HEK293 (cell line): ENCODE measurements at regions not wholly inside any gene's neighbourhood (a gene's known extent, or its start where the extent isn't known, plus 50 kb on each side); places are given as distances from the start of the nearest gene placed in this dataset.
A peak's percentile ranks its signal among the peaks of the same experiment; 100 is the strongest.

Experiments
- CTCF ChIA-PET: fragments of 350-600 bp; formaldehyde crosslinking; extraction: SDS; loops from one replicate; lab custom pipeline; 2021; ENCODE audit warnings: antibody characterized with exemption; lab: Yijun Ruan, JAX
- POLR2A ChIA-PET: fragments of 300-600 bp; formaldehyde crosslinking; extraction: SDS; loops from one replicate; lab custom pipeline; 2020; ENCODE audit warnings: antibody characterized with exemption, inconsistent platforms; lab: Yijun Ruan, JAX
- H3K27ac ChIP-seq: fragments of 200-500 bp; sonication (Bioruptor generic); 2 replicates; pipeline ENCODE4 v1.5.1; 2014; ENCODE audit warnings: low read depth, low read length, control low read depth, inconsistent platforms; ENCODE audit errors: extremely low read depth
- H3K36me3 ChIP-seq, 2 experiments: fragments of 200-500 bp in 1 of 2; sonication (Bioruptor generic) in 1 of 2; 1 replicate in 1 of 2; 2 replicates in 1 of 2; pipeline ENCODE4 v1.5.1; 2014 to 2017; ENCODE audit warnings: inconsistent platforms in 2 of 2, low read length in 2 of 2; ENCODE audit not compliant: control insufficient read depth in 2 of 2, insufficient read depth in 1 of 2
- H3K4me1 ChIP-seq: fragments of 200-500 bp; sonication (Bioruptor generic); 2 replicates; pipeline ENCODE4 v1.5.1; 2014; ENCODE audit warnings: mild to moderate bottlenecking, low read length, inconsistent platforms; ENCODE audit not compliant: control insufficient read depth, insufficient read depth
- H3K4me3 ChIP-seq: 2 replicates; pipeline ENCODE4 v1.5.1; 2011; ENCODE audit warnings: low read depth, mild to moderate bottlenecking, control low read depth, low read length, moderate library complexity
- H3K9me3 ChIP-seq: fragments of 200-500 bp; sonication (Bioruptor generic); 2 replicates; pipeline ENCODE4 v1.5.1; 2014; ENCODE audit warnings: low read depth, low read length, inconsistent platforms; ENCODE audit not compliant: control insufficient read depth, insufficient read depth
- HOXD13 ChIP-seq: sonication (generic); formaldehyde crosslinking; IDR thresholded peaks from 2 replicates; pipeline ENCODE4 v1.8.0; 2022; ENCODE audit warnings: missing genetic modification reagents, borderline replicate concordance
- IKZF3 ChIP-seq: fragments of 450-650 bp; IDR thresholded peaks from 2 replicates; pipeline ENCODE4 v1.5.0; 2018; ENCODE audit warnings: missing biosample characterization, mild to moderate bottlenecking, missing genetic modification characterization, moderate library complexity
- INSM2 ChIP-seq: fragments of 450-650 bp; formaldehyde crosslinking; IDR thresholded peaks from 2 replicates; pipeline ENCODE4 v1.5.1; 2016; ENCODE audit warnings: missing biosample characterization, missing genetic modification characterization
- KLF16 ChIP-seq: fragments of 450-650 bp; formaldehyde crosslinking; IDR thresholded peaks from 2 replicates; pipeline ENCODE4 v1.5.1; 2017; ENCODE audit warnings: missing biosample characterization, missing genetic modification characterization
- PRDM1 ChIP-seq: fragments of 450-650 bp; formaldehyde crosslinking; IDR thresholded peaks from 2 replicates; pipeline ENCODE4; 2016; ENCODE audit warnings: missing biosample characterization, missing genetic modification characterization
- ZBTB6 ChIP-seq: fragments of 450-650 bp; formaldehyde crosslinking; IDR thresholded peaks from 2 replicates; pipeline ENCODE4 v1.5.1; 2017; ENCODE audit warnings: missing biosample characterization, missing genetic modification characterization
- ZBTB7A ChIP-seq: fragments of 450-650 bp; formaldehyde crosslinking; IDR thresholded peaks from 2 replicates; pipeline ENCODE4 v1.5.1; 2016; ENCODE audit warnings: low read depth, missing biosample characterization, missing genetic modification characterization
- ZFP41 ChIP-seq: fragments of 450-650 bp; formaldehyde crosslinking; IDR thresholded peaks from 2 replicates; pipeline ENCODE4 v1.5.1; 2016; ENCODE audit warnings: missing biosample characterization, missing genetic modification characterization, borderline replicate concordance
- ZNF10 ChIP-seq: fragments of 450-650 bp; formaldehyde crosslinking; IDR thresholded peaks from 2 replicates; pipeline ENCODE4 v1.5.1; 2017; ENCODE audit warnings: missing biosample characterization, missing genetic modification characterization
- ZNF202 ChIP-seq: fragments of 450-650 bp; formaldehyde crosslinking; IDR thresholded peaks from 2 replicates; pipeline ENCODE4 v1.5.1; 2016; ENCODE audit warnings: missing biosample characterization, missing genetic modification characterization, borderline replicate concordance
- ZNF221 ChIP-seq: fragments of 450-650 bp; formaldehyde crosslinking; IDR thresholded peaks from 2 replicates; pipeline ENCODE4 v1.5.1; 2017; ENCODE audit warnings: missing biosample characterization, missing genetic modification characterization, borderline replicate concordance
- ZNF23 ChIP-seq: fragments of 450-650 bp; formaldehyde crosslinking; IDR thresholded peaks from 2 replicates; pipeline ENCODE4 v1.5.1; 2016; ENCODE audit warnings: missing biosample characterization, missing genetic modification characterization, borderline replicate concordance
- ZNF302 ChIP-seq: fragments of 450-650 bp; formaldehyde crosslinking; IDR thresholded peaks from 2 replicates; pipeline ENCODE4 v1.5.1; 2016; ENCODE audit warnings: missing biosample characterization, missing genetic modification characterization, low read depth
- ZNF37A ChIP-seq: fragments of 450-650 bp; IDR thresholded peaks from 2 replicates; pipeline ENCODE4 v1.5.1; 2018; ENCODE audit warnings: missing biosample characterization, missing genetic modification characterization
- ZNF521 ChIP-seq: fragments of 450-650 bp; formaldehyde crosslinking; IDR thresholded peaks from 2 replicates; pipeline ENCODE4 v1.5.1; 2017; ENCODE audit warnings: missing biosample characterization, mild to moderate bottlenecking, missing genetic modification characterization
- ZNF560 ChIP-seq: fragments of 450-650 bp; formaldehyde crosslinking; IDR thresholded peaks from 2 replicates; pipeline ENCODE4 v1.5.1; 2017; ENCODE audit warnings: missing biosample characterization, missing genetic modification characterization, borderline replicate concordance
- ZNF777 ChIP-seq: fragments of 450-650 bp; formaldehyde crosslinking; IDR thresholded peaks from 2 replicates; pipeline ENCODE4 v1.5.1; 2017; ENCODE audit warnings: missing biosample characterization, missing genetic modification characterization, borderline replicate concordance
- ZSCAN18 ChIP-seq: fragments of 450-650 bp; formaldehyde crosslinking; IDR thresholded peaks from 2 replicates; pipeline ENCODE4 v1.5.1; 2016; ENCODE audit warnings: missing biosample characterization, missing genetic modification characterization
- TF ChIP-seq, protein P1 (sequence below): fragments of 450-650 bp; formaldehyde crosslinking; IDR thresholded peaks from 2 replicates; pipeline ENCODE4 v1.5.1; 2016; ENCODE audit warnings: missing biosample characterization, missing genetic modification characterization
- TF ChIP-seq, protein P2 (sequence below): fragments of 450-650 bp; formaldehyde crosslinking; IDR thresholded peaks from 2 replicates; pipeline ENCODE4 v1.5.1; 2017; ENCODE audit warnings: missing biosample characterization, mild to moderate bottlenecking, missing genetic modification characterization, moderate library complexity
- TF ChIP-seq, protein P3 (sequence below): fragments of 450-650 bp; formaldehyde crosslinking; IDR thresholded peaks from 2 replicates; pipeline ENCODE4 v1.5.1; 2016; ENCODE audit warnings: missing biosample characterization, missing genetic modification characterization
- TF ChIP-seq, protein P4 (sequence below): fragments of 450-650 bp; formaldehyde crosslinking; IDR thresholded peaks from 2 replicates; pipeline ENCODE4 v1.5.1; 2017; ENCODE audit warnings: missing biosample characterization, missing genetic modification characterization

DNA sequence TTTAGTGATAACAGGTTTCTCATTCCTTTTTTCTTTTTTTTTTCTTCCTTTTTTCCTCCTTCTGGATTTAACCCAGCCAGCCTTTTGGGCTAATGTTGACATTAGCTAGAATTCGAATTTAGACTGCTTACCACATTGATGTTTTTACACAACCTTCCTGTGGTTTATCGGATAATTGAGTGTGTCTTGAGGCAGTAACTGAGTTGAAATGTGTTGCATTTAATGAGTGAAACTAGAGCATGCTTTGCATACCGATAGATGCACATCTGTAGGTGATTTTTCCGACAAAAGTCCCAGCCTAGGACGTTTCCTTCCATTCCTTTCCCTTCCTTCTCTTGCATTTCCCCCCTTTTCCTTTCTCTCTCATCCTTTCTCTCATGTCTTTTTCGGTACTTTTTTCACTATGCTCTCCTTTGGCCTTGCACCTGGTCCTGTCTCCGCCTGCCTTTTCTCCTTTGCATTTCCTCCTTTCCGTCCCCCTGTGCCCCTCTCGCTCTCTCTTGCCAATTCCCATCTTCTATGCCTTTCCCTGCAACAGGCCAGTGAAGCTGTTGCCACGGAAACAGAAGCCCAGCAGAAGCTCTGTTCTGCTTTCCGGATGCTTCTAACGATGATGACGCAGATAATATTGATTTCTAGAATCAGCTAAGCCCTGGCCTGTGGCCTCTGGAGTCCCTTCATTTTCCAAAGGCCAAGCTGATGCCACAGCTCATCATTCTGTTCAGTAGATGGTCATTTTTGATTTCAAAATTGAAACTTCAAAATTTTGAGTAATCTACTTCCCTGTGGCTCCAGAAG, 76.1 kb downstream of the SLC25A47 start:
- Histone ChIP-seq H3K4me1 (no peaks in the 10 kb centered on the region), H3K36me3 (no peaks in the 10 kb centered on the region), H3K4me3 (no peak overlapping the region), H3K9me3 (no peaks in the 10 kb centered on the region), H3K27ac (no peak overlapping the region)
- TF ChIP-seq PRDM1 (tag by site-specific recombination) (peak; percentile 98), ZNF10 (no peak)
- ChIA-PET POLR2A (no interaction called here), CTCF (interaction anchor here (1.0 to 1.6 kb wide), 3 partner anchors 14 to 247 kb away, joined by 3 to 5 read pairs (median 4); no protein-coding TSS in a partner anchor)

DNA sequence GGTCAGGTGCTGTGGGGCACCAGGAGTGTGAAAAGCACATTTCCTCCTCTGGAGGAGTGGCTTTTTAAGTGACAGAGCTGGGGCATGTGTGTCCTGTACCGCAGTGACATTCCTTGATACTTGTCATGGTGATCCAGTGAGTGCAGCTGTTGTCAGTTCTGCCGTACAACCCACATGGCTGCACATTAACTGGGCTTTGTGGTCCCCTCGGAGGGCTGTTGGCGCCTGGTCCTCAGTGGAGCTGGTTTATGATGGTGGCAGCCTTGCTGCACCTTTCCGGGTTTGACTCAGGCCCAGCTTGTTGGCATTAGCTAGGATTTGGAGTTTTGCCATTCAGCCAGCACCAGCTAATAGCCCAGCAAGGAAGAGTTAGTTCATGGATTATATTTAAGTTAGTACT, 77.0 kb downstream of the SLC25A47 start:
- Histone ChIP-seq H3K36me3 (no peaks in the 10 kb centered on the region), H3K4me1 (no peaks in the 10 kb centered on the region), H3K4me3 (no peak overlapping the region), H3K9me3 (no peaks in the 10 kb centered on the region), H3K27ac (no peak overlapping the region)
- ChIA-PET POLR2A (no interaction called here), CTCF (interaction anchor here (1.2 to 1.3 kb wide), 2 partner anchors 17 to 246 kb away, joined by 3 to 4 read pairs; no protein-coding TSS in a partner anchor)
- no peak for TF ChIP-seq ZNF37A (tag by site-specific recombination)
- no peak for TF ChIP-seq ZNF302 (tag by site-specific recombination)
- TF ChIP-seq, protein P1, sequence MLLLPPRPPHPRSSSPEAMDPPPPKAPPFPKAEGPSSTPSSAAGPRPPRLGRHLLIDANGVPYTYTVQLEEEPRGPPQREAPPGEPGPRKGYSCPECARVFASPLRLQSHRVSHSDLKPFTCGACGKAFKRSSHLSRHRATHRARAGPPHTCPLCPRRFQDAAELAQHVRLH (tag by site-specific recombination), result no peak
- TF ChIP-seq, protein P2, sequence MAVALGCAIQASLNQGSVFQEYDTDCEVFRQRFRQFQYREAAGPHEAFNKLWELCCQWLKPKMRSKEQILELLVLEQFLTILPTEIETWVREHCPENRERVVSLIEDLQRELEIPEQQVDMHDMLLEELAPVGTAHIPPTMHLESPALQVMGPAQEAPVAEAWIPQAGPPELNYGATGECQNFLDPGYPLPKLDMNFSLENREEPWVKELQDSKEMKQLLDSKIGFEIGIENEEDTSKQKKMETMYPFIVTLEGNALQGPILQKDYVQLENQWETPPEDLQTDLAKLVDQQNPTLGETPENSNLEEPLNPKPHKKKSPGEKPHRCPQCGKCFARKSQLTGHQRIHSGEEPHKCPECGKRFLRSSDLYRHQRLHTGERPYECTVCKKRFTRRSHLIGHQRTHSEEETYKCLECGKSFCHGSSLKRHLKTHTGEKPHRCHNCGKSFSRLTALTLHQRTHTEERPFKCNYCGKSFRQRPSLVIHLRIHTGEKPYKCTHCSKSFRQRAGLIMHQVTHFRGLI (tag by site-specific recombination), result no peak
- TF ChIP-seq ZBTB6 (tag by site-specific recombination), result no peak
- no peak for TF ChIP-seq ZNF23 (tag by site-specific recombination)
- TF ChIP-seq ZNF221 (tag by site-specific recombination), result no peak
- TF ChIP-seq HOXD13 (CRISPR knock-in tag), result no peak
- no peak for TF ChIP-seq ZNF560
- TF ChIP-seq, protein P3, sequence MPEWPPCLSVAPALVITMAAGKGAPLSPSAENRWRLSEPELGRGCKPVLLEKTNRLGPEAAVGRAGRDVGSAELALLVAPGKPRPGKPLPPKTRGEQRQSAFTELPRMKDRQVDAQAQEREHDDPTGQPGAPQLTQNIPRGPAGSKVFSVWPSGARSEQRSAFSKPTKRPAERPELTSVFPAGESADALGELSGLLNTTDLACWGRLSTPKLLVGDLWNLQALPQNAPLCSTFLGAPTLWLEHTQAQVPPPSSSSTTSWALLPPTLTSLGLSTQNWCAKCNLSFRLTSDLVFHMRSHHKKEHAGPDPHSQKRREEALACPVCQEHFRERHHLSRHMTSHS (tag by site-specific recombination), result no peak
- no peak for TF ChIP-seq ZFP41
- TF ChIP-seq IKZF3, result no peak
- no peak for TF ChIP-seq INSM2
- TF ChIP-seq ZNF777 (tag by site-specific recombination), result no peak
- no peak for TF ChIP-seq ZNF202
- no peak for TF ChIP-seq ZSCAN18 (tag by site-specific recombination)
- no peak for TF ChIP-seq KLF16 (tag by site-specific recombination)
- TF ChIP-seq, protein P4, sequence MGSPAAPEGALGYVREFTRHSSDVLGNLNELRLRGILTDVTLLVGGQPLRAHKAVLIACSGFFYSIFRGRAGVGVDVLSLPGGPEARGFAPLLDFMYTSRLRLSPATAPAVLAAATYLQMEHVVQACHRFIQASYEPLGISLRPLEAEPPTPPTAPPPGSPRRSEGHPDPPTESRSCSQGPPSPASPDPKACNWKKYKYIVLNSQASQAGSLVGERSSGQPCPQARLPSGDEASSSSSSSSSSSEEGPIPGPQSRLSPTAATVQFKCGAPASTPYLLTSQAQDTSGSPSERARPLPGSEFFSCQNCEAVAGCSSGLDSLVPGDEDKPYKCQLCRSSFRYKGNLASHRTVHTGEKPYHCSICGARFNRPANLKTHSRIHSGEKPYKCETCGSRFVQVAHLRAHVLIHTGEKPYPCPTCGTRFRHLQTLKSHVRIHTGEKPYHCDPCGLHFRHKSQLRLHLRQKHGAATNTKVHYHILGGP, result no peak
- TF ChIP-seq ZNF521 (tag by site-specific recombination), result no peak
- TF ChIP-seq ZBTB7A (tag by site-specific recombination), result no peak
